HepG2 (cell line): ENCODE measurements at regions not wholly inside any gene's neighbourhood (a gene's known extent, or its start where the extent isn't known, plus 50 kb on each side); places are given as distances from the start of the nearest gene placed in this dataset.

Experiments
- JUND ChIP-seq: sonication (generic); formaldehyde crosslinking; IDR thresholded peaks from 2 replicates; pipeline ENCODE4 v1.8.0; 2022; ENCODE audit warnings: mild to moderate bottlenecking, missing genetic modification reagents
- MXI1 ChIP-seq: IDR thresholded peaks from 3 replicates; pipeline ENCODE4 v1.6.1; 2012; ENCODE audit warnings: low read depth, low read length, inconsistent platforms, borderline replicate concordance
- NR2F2 ChIP-seq: IDR thresholded peaks from 2 replicates; pipeline ENCODE4 v1.6.1; 2012; ENCODE audit warnings: low read depth, inconsistent platforms, borderline replicate concordance
- ONECUT2 ChIP-seq: sonication (generic); formaldehyde crosslinking; IDR thresholded peaks from 2 replicates; pipeline ENCODE4 v1.4.0; 2020; ENCODE audit warnings: missing genetic modification reagents
- PATZ1 ChIP-seq: sonication (generic); formaldehyde crosslinking; IDR thresholded peaks from 2 replicates; pipeline ENCODE4 v1.4.0; 2020; ENCODE audit warnings: missing genetic modification reagents
- STAT6 ChIP-seq: sonication (generic); formaldehyde crosslinking; IDR thresholded peaks from 2 replicates; pipeline ENCODE4 v1.4.0; 2020; ENCODE audit warnings: missing genetic modification reagents, mild to moderate bottlenecking, borderline replicate concordance
- ZBTB33 ChIP-seq: sonication (generic); formaldehyde crosslinking; IDR thresholded peaks from 2 replicates; pipeline ENCODE4 v1.4.0; 2020; ENCODE audit warnings: missing genetic modification reagents
- ZXDC ChIP-seq: sonication (generic); formaldehyde crosslinking; IDR thresholded peaks from 2 replicates; pipeline ENCODE4 v1.5.0; 2020; ENCODE audit warnings: mild to moderate bottlenecking, missing genetic modification reagents
- TF ChIP-seq, protein P1 (sequence below): IDR thresholded peaks from 2 replicates; pipeline ENCODE4 v1.6.1; 2016; ENCODE audit warnings: low read depth, control low read depth

- no peak for TF ChIP-seq ZBTB33
- TF ChIP-seq, protein P1, sequence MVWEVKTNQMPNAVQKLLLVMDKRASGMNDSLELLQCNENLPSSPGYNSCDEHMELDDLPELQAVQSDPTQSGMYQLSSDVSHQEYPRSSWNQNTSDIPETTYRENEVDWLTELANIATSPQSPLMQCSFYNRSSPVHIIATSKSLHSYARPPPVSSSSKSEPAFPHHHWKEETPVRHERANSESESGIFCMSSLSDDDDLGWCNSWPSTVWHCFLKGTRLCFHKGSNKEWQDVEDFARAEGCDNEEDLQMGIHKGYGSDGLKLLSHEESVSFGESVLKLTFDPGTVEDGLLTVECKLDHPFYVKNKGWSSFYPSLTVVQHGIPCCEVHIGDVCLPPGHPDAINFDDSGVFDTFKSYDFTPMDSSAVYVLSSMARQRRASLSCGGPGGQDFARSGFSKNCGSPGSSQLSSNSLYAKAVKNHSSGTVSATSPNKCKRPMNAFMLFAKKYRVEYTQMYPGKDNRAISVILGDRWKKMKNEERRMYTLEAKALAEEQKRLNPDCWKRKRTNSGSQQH (CRISPR knock-in tag) = no peak
- TF ChIP-seq ONECUT2 (CRISPR knock-in tag) = no peak
- no peak for TF ChIP-seq PATZ1
- TF ChIP-seq STAT6 (CRISPR knock-in tag) = no peak
- no peak for TF ChIP-seq ZXDC
- TF ChIP-seq JUND (CRISPR knock-in tag) = no peak
- no peak for TF ChIP-seq MXI1
- no peak for TF ChIP-seq NR2F2
Measured at GRCh38 chr6:66568271-66568670, 861.2 kb upstream of the EYS start.
